B cell (primary cell): ENCODE measurements at regions not wholly inside any gene's neighbourhood (a gene's known extent, or its start where the extent isn't known, plus 50 kb on each side); places are given as distances from the start of the nearest gene placed in this dataset.

Experiments
- EZH2 ChIP-seq: IDR thresholded peaks from 2 replicates; pipeline ENCODE4 v1.6.1; 2012; ENCODE audit warnings: borderline replicate concordance, low read depth, mild to moderate bottlenecking, moderate library complexity, low read length; ENCODE audit not compliant: insufficient read depth, poor library complexity, severe bottlenecking
- TF ChIP-seq, protein P1 (sequence below): fragments of 200-600 bp; IDR thresholded peaks from one replicate; pipeline ENCODE4 v1.8.0; 2022; ENCODE audit warnings: antibody characterized with exemption, mild to moderate bottlenecking

DNA sequence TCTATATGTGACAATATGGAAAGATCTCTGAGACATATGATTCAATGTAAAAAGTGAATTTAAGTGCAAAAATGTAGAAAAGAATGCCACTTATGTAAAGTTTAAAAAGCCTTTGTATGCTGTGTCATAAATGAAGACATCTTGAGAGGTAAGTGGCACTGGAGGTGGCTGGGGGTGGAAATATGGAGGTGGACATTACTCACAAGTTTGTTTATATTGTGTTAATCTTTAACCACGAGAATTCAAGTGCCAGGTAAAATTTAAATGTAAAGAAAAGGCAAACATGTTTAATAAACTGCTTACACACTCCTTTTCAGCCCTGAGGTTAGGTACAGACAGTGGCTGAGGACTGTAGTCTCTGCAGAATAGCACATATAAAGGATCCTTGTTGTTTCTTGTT, 235.1 kb downstream of the ABCC12 start:
- TF ChIP-seq, protein P1, sequence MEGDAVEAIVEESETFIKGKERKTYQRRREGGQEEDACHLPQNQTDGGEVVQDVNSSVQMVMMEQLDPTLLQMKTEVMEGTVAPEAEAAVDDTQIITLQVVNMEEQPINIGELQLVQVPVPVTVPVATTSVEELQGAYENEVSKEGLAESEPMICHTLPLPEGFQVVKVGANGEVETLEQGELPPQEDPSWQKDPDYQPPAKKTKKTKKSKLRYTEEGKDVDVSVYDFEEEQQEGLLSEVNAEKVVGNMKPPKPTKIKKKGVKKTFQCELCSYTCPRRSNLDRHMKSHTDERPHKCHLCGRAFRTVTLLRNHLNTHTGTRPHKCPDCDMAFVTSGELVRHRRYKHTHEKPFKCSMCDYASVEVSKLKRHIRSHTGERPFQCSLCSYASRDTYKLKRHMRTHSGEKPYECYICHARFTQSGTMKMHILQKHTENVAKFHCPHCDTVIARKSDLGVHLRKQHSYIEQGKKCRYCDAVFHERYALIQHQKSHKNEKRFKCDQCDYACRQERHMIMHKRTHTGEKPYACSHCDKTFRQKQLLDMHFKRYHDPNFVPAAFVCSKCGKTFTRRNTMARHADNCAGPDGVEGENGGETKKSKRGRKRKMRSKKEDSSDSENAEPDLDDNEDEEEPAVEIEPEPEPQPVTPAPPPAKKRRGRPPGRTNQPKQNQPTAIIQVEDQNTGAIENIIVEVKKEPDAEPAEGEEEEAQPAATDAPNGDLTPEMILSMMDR: no peak
- no peak for TF ChIP-seq EZH2
